Testis (tissue), 2 donors: ENCODE measurements at regions not wholly inside any gene's neighbourhood (a gene's known extent, or its start where the extent isn't known, plus 50 kb on each side); places are given as distances from the start of the nearest gene placed in this dataset.

Experiments used
- DNase-seq: peaks from one replicate; pipeline ENCODE4 v3.0.0-alpha.2; 2019
- H3K27ac ChIP-seq, 2 donors: fragments of 200-600 bp; sonication (generic); one replicate each; pipeline ENCODE4 v1.5.1; 2019
- H3K27me3 ChIP-seq: fragments of 200-600 bp; sonication (generic); one replicate; pipeline ENCODE4 v1.5.1; 2019
- H3K36me3 ChIP-seq: fragments of 200-600 bp; sonication (generic); one replicate; pipeline ENCODE4 v1.5.1; 2017; ENCODE audit warnings: low read depth; ENCODE audit errors: missing control alignments
- H3K4me1 ChIP-seq: fragments of 200-600 bp; sonication (generic); one replicate; pipeline ENCODE4 v1.5.1; 2019
- H3K4me3 ChIP-seq, 2 donors: fragments of 200-600 bp; sonication (generic); one replicate each; pipeline ENCODE4 v1.5.1; 2017 to 2019
- H3K9me3 ChIP-seq: fragments of 200-600 bp; sonication (generic); one replicate; pipeline ENCODE4 v1.5.1; 2017
- CTCF ChIP-seq, 3 experiments: fragments of 450-650 bp in 2 of 3; fragments of 200-600 bp in 1 of 3; sonication (generic) in 1 of 3; IDR thresholded peaks; one replicate each; pipeline ENCODE4 v1.5.1; 2016 to 2019; ENCODE audit warnings: antibody characterized with exemption in 3 of 3, mild to moderate bottlenecking in 2 of 3, moderate library complexity in 1 of 3
- POLR2A ChIP-seq: fragments of 450-650 bp; IDR thresholded peaks from one replicate; pipeline ENCODE4 v1.6.1; 2017; ENCODE audit warnings: antibody characterized with exemption, mild to moderate bottlenecking, moderate library complexity
- WGBS, 2 donors: methylation state at CpG; one replicate each; pipeline ENCODE4 v1.1.5; 2018; 5-methylcytosine and 5-hydroxymethylcytosine counted together
- intact Hi-C: fragments of 100-400 bp; cut with DNase I; formaldehyde crosslinking; loops from one replicate; pipeline ENCODE4 v1.15.1; 2023; ENCODE audit warnings: low total_unique reads

- intact Hi-C loops: no loop called here
- Histone ChIP-seq H3K4me1 (no peaks in the 10 kb centered on the region), H3K27ac (no peak overlapping the region), H3K4me3 (no peak overlapping the region), H3K27me3 (no peaks in the 10 kb centered on the region), H3K9me3 (no peaks in the 10 kb centered on the region), H3K36me3 (no peaks in the 10 kb centered on the region)
- 83 to 92% methylated on average over 3 of the region's 3 CpGs for WGBS, 2 donors
- no peak for DNase-seq
- no peak for TF ChIP-seq POLR2A
- no peak for TF ChIP-seq CTCF (IDR thresholded peaks at IDR 0.05)
Observed at GRCh38 chr12:14171106-14171505, 189.7 kb upstream of the GRIN2B start.

DNA sequence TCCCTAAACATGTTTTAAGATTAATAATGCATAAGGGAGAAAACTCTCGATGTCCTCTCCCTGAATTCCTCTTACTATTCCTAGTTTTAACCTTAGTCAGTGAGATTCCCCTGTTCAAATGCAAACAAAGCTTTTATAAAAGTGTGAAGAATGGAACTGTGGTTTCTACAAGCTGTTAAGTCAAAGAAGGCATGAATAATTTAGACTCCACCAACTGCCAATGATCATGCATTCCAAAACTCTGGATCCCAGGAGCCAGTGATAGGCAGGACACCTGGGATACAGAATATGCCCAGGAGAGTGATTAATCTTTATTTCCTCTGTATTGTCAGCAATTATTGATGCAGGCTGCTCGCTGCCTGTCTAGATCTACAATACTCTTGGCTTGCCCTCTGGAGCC, 190.3 kb upstream of the ATF7IP start:
- Histone ChIP-seq H3K9me3 (no peaks in the 10 kb centered on the region), H3K4me3 (no peak overlapping the region), H3K4me1 (no peaks in the 10 kb centered on the region), H3K27ac (no peak overlapping the region), H3K36me3 (no peaks in the 10 kb centered on the region), H3K27me3 (no peaks in the 10 kb centered on the region)
- WGBS, 2 donors: 80 to 85% methylated on average over 2 of the region's 2 CpGs
- no peak for DNase-seq
- intact Hi-C loops: no loop called here
- no peak for TF ChIP-seq POLR2A
- no peak for TF ChIP-seq CTCF (IDR thresholded peaks at IDR 0.05)

DNA sequence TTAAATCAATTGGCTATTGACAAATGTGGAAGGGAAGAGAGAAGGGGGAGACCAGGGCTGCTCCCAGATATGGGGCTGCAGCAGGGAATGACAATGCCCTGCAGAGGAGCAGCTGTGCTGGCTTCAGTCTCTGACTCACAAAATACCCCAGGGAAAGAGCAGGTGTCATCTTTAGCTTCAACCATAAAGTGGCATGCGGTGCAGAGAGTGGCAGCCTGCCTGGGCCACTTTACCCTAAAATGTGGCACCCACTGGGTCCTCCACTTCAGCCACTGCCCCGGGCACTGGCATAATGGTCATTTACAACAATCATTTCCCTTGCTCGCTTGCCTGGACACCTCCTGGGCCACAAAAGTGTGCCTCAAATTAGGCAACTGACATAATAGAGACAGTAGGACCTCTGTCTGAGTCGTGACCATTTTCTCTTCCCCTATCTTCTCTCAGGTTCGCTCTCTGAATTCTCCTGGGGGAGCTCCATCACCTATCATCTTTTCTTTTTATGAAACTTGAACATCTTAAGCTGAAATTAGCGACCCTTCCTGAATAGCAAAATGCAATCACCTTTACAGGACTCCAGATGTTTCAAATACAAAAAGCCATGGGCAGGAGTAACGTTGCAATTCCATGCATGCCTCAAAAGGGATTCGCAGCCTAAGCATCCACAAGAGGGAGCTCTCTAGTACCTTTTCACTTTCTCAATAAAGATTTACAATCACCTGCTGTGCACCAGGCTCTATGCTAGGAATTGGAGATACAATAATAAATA, 179.9 kb upstream of the ATF7IP start:
- Histone ChIP-seq H3K9me3 (no peaks in the 10 kb centered on the region), H3K4me3 (no peak overlapping the region), H3K36me3 (no peaks in the 10 kb centered on the region), H3K27ac (no peak overlapping the region), H3K4me1 (no peaks in the 10 kb centered on the region), H3K27me3 (no peaks in the 10 kb centered on the region)
- intact Hi-C loops: no loop called here
- peak; percentile 48 for DNase-seq
- peak in 2 of 3 experiments; percentile 39 to 58 for TF ChIP-seq CTCF (IDR thresholded peaks at IDR 0.05)
- TF ChIP-seq POLR2A: no peak
- WGBS, 2 donors: 45 to 54% methylated on average over 8 of the region's 8 CpGs

DNA sequence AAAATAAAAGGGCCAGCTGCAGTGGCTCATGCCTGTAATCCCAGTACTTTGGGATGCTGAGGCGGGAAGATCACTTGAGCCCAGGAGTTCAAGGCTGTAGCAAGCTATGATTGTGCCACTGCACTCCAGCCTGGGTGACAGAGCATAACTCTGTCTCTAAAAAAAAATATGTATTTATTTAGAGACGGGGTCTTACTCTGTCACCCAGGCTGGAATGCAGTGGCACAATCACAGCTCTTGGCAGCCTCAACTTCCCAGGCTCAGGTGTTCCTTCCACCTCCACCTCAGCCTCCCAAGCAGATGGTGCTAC, 179.3 kb upstream of the ATF7IP start:
- 45 to 50% methylated on average over 2 of the region's 2 CpGs for WGBS, 2 donors
- Histone ChIP-seq H3K27me3 (no peaks in the 10 kb centered on the region), H3K27ac (no peak overlapping the region), H3K36me3 (no peaks in the 10 kb centered on the region), H3K4me3 (no peak overlapping the region), H3K9me3 (no peaks in the 10 kb centered on the region), H3K4me1 (no peaks in the 10 kb centered on the region)
- DNase-seq: no peak
- TF ChIP-seq CTCF (IDR thresholded peaks at IDR 0.05) (peak in 1 of 3 experiments; percentile 4), POLR2A (no peak)
- intact Hi-C loops: no loop called here

DNA sequence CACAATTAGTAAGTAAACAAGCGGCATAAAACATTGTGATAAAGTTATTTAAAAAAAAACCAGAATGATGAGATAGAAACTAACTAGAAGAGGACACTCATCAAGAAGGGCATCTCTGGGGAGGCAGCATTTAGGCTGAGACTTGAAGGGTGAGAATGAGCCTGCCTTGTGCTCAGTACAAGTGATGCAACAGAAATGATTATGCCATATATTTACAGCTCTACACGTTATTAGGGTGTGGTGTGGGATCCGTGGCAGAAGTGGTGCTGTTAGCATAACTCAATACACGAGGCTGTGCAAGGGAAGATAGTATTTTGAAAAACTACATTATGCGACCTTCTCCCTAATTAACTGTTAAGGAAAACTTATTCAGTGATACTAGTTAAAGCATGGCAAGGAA, 178.5 kb upstream of the ATF7IP start:
- Histone ChIP-seq H3K4me1 (no peaks in the 10 kb centered on the region), H3K27me3 (no peaks in the 10 kb centered on the region), H3K36me3 (no peaks in the 10 kb centered on the region), H3K4me3 (no peak overlapping the region), H3K27ac (no peak overlapping the region), H3K9me3 (no peaks in the 10 kb centered on the region)
- TF ChIP-seq POLR2A (no peak), CTCF (IDR thresholded peaks at IDR 0.05) (no peak)
- no peak for DNase-seq
- WGBS, 2 donors: 52 to 54% methylated on average over 5 of the region's 5 CpGs
- intact Hi-C loops: no loop called here
